Right lobe of liver (tissue), 4 donors: ENCODE measurements at regions not wholly inside any gene's neighbourhood (a gene's known extent, or its start where the extent isn't known, plus 50 kb on each side); places are given as distances from the start of the nearest gene placed in this dataset.

ENCODE experiments used
- CTCF ChIP-seq, 4 donors: fragments of 200-600 bp in 3 of 4; fragments of 450-650 bp in 1 of 4; IDR thresholded peaks; one replicate each; pipeline versions ENCODE4 v1.5.1 to v1.8.0; 2016 to 2022; ENCODE audit warnings: antibody characterized with exemption in 4 of 4, mild to moderate bottlenecking in 2 of 4
- POLR2A ChIP-seq: fragments of 450-650 bp; IDR thresholded peaks from one replicate; pipeline ENCODE4 v1.6.1; 2017; ENCODE audit warnings: antibody characterized with exemption, mild to moderate bottlenecking
- donor health status: DM: no; HTN: no; CAD: no.
- donor health status: DM: no; HTN: no; CAD: no.
- donor health status: DM: no; HTN: yes; CAD: no.

- TF ChIP-seq CTCF (IDR thresholded peaks at IDR 0.05) (no peak), POLR2A (no peak)
Measured at GRCh38 chr6:114892211-114892610, 549.4 kb upstream of the HS3ST5 start.
